ENCODE measurements at regions not wholly inside any gene's neighbourhood (a gene's known extent, or its start where the extent isn't known, plus 50 kb on each side); places are given as distances from the start of the nearest gene placed in this dataset.

- H3K27me3 ChIP-seq (replicated peaks in 2 of 5; ENCODE audit: control insufficient read depth in 4 of 5, insufficient read depth in 5 of 5, low read length in 4 of 5), result no peaks in the 10 kb centered on the region
- no peaks in the 10 kb centered on the region for H3K9me3 ChIP-seq (ENCODE audit: control extremely low read depth in 1 of 5, control insufficient read depth in 4 of 5, insufficient read depth in 2 of 5, low read depth in 1 of 5, low read length in 4 of 5)
- H3K36me3 ChIP-seq (ENCODE audit: control insufficient read depth in 4 of 4, insufficient read depth in 4 of 4, low read length in 3 of 4), result peaks cover 0 to 53% (median 20%) of the 10 kb centered on the region in 4 experiments
- H3K4me3 ChIP-seq (ENCODE audit: control insufficient read depth in 1 of 7, extremely low read depth in 1 of 7, insufficient read depth in 4 of 7, low read depth in 2 of 7, low read length in 6 of 7), result no peak overlapping the region
- no peak overlapping the region for H3K27ac ChIP-seq (ENCODE audit: insufficient read depth in 1 of 2, low read depth in 1 of 2, low read length in 2 of 2, poor library complexity in 1 of 2, severe bottlenecking in 2 of 2)
- 97% methylated on average over 19 of the region's 24 CpGs for WGBS (ENCODE audit: insufficient coverage)
- ChIA-PET POLR2A (no interaction called here), CTCF (interaction anchor here (1.2 kb wide), 1 partner anchor 11 kb away, joined by 3 read pairs; no protein-coding TSS in a partner anchor)
- no peaks in the 10 kb centered on the region for H3K4me1 ChIP-seq (ENCODE audit: control extremely low read depth in 1 of 4, control insufficient read depth in 4 of 4, insufficient read depth in 4 of 4, low read length in 3 of 4)
- DNase-seq, result no peak
Observed at GRCh38 chr22:46083383-46084350, 66.7 kb upstream of the PPARA start.

- Histone ChIP-seq H3K27me3 (replicated peaks in 2 of 5; ENCODE audit: control insufficient read depth in 4 of 5, insufficient read depth in 5 of 5, low read length in 4 of 5) (no peaks in the 10 kb centered on the region), H3K27ac (ENCODE audit: insufficient read depth in 1 of 2, low read depth in 1 of 2, low read length in 2 of 2, poor library complexity in 1 of 2, severe bottlenecking in 2 of 2) (peak overlapping the region in 1 of 2 experiments; percentile 27), H3K4me3 (ENCODE audit: control insufficient read depth in 1 of 7, extremely low read depth in 1 of 7, insufficient read depth in 4 of 7, low read depth in 2 of 7, low read length in 6 of 7) (no peak overlapping the region), H3K36me3 (ENCODE audit: control insufficient read depth in 4 of 4, insufficient read depth in 4 of 4, low read length in 3 of 4) (peaks cover 0 to 60% (median 22%) of the 10 kb centered on the region in 4 experiments), H3K9me3 (ENCODE audit: control extremely low read depth in 1 of 5, control insufficient read depth in 4 of 5, insufficient read depth in 2 of 5, low read depth in 1 of 5, low read length in 4 of 5) (no peaks in the 10 kb centered on the region), H3K4me1 (ENCODE audit: control extremely low read depth in 1 of 4, control insufficient read depth in 4 of 4, insufficient read depth in 4 of 4, low read length in 3 of 4) (no peaks in the 10 kb centered on the region)
- DNase-seq, result no peak
- ChIA-PET POLR2A (no interaction called here), CTCF (interaction anchor here (1.2 kb wide), 1 partner anchor 10 kb away, joined by 3 read pairs; no protein-coding TSS in a partner anchor)
- 96% methylated on average over 14 of the region's 14 CpGs for WGBS (ENCODE audit: insufficient coverage)
Observed at GRCh38 chr22:46084376-46084775, 66.0 kb upstream of the PPARA start.

GRCh38 chr22:46084943-46085827 is 65.1 kb upstream of the PPARA start:
- CTCF ChIA-PET, result interaction anchor here (1.2 to 2.0 kb wide), 2 partner anchors 9 to 71 kb away, joined by 3 to 5 read pairs; no protein-coding TSS in a partner anchor
- no peaks in the 10 kb centered on the region for H3K27me3 ChIP-seq (replicated peaks in 2 of 5; ENCODE audit: control insufficient read depth in 4 of 5, insufficient read depth in 5 of 5, low read length in 4 of 5)
- POLR2A ChIA-PET, result no interaction called here
- peak overlapping the region in 1 of 2 experiments; percentile 60 for H3K27ac ChIP-seq (ENCODE audit: insufficient read depth in 1 of 2, low read depth in 1 of 2, low read length in 2 of 2, poor library complexity in 1 of 2, severe bottlenecking in 2 of 2)
- DNase-seq, result no peak
- no peak overlapping the region for H3K4me3 ChIP-seq (ENCODE audit: control insufficient read depth in 1 of 7, extremely low read depth in 1 of 7, insufficient read depth in 4 of 7, low read depth in 2 of 7, low read length in 6 of 7)
- H3K36me3 ChIP-seq (ENCODE audit: control insufficient read depth in 4 of 4, insufficient read depth in 4 of 4, low read length in 3 of 4), result peaks cover 0 to 62% (median 20%) of the 10 kb centered on the region in 4 experiments
- 96% methylated on average over 35 of the region's 35 CpGs for WGBS (ENCODE audit: insufficient coverage)
- no peaks in the 10 kb centered on the region for H3K4me1 ChIP-seq (ENCODE audit: control extremely low read depth in 1 of 4, control insufficient read depth in 4 of 4, insufficient read depth in 4 of 4, low read length in 3 of 4)
- no peaks in the 10 kb centered on the region for H3K9me3 ChIP-seq (ENCODE audit: control extremely low read depth in 1 of 5, control insufficient read depth in 4 of 5, insufficient read depth in 2 of 5, low read depth in 1 of 5, low read length in 4 of 5)

- ChIA-PET POLR2A (no interaction called here), CTCF (interaction anchor here (2.0 kb wide), 1 partner anchor 72 kb away, joined by 5 read pairs; no protein-coding TSS in a partner anchor)
- no peak for DNase-seq
- peaks cover 0 to 67% (median 23%) of the 10 kb centered on the region in 4 experiments for H3K36me3 ChIP-seq (ENCODE audit: control insufficient read depth in 4 of 4, insufficient read depth in 4 of 4, low read length in 3 of 4)
- H3K27me3 ChIP-seq (replicated peaks in 2 of 5; ENCODE audit: control insufficient read depth in 4 of 5, insufficient read depth in 5 of 5, low read length in 4 of 5), result no peaks in the 10 kb centered on the region
- H3K4me3 ChIP-seq (ENCODE audit: control insufficient read depth in 1 of 7, extremely low read depth in 1 of 7, insufficient read depth in 4 of 7, low read depth in 2 of 7, low read length in 6 of 7), result no peak overlapping the region
- WGBS (ENCODE audit: insufficient coverage), result 95% methylated on average over 33 of the region's 37 CpGs
- H3K4me1 ChIP-seq (ENCODE audit: control extremely low read depth in 1 of 4, control insufficient read depth in 4 of 4, insufficient read depth in 4 of 4, low read length in 3 of 4), result no peaks in the 10 kb centered on the region
- no peak overlapping the region for H3K27ac ChIP-seq (ENCODE audit: insufficient read depth in 1 of 2, low read depth in 1 of 2, low read length in 2 of 2, poor library complexity in 1 of 2, severe bottlenecking in 2 of 2)
- no peaks in the 10 kb centered on the region for H3K9me3 ChIP-seq (ENCODE audit: control extremely low read depth in 1 of 5, control insufficient read depth in 4 of 5, insufficient read depth in 2 of 5, low read depth in 1 of 5, low read length in 4 of 5)
Observed at GRCh38 chr22:46085828-46086576, 64.3 kb upstream of the PPARA start.

- DNase-seq, result no peak
- CTCF ChIA-PET, result interaction anchor here (2.0 kb wide), 1 partner anchor 73 kb away, joined by 5 read pairs; no protein-coding TSS in a partner anchor
- no peaks in the 10 kb centered on the region for H3K4me1 ChIP-seq (ENCODE audit: control extremely low read depth in 1 of 4, control insufficient read depth in 4 of 4, insufficient read depth in 4 of 4, low read length in 3 of 4)
- no peaks in the 10 kb centered on the region for H3K9me3 ChIP-seq (ENCODE audit: control extremely low read depth in 1 of 5, control insufficient read depth in 4 of 5, insufficient read depth in 2 of 5, low read depth in 1 of 5, low read length in 4 of 5)
- no peak overlapping the region for H3K4me3 ChIP-seq (ENCODE audit: control insufficient read depth in 1 of 7, extremely low read depth in 1 of 7, insufficient read depth in 4 of 7, low read depth in 2 of 7, low read length in 6 of 7)
- H3K27ac ChIP-seq (ENCODE audit: insufficient read depth in 1 of 2, low read depth in 1 of 2, low read length in 2 of 2, poor library complexity in 1 of 2, severe bottlenecking in 2 of 2), result peak overlapping the region in 1 of 2 experiments; percentile 4
- H3K27me3 ChIP-seq (replicated peaks in 2 of 5; ENCODE audit: control insufficient read depth in 4 of 5, insufficient read depth in 5 of 5, low read length in 4 of 5), result no peaks in the 10 kb centered on the region
- 95% methylated on average over 18 of the region's 18 CpGs for WGBS (ENCODE audit: insufficient coverage)
- POLR2A ChIA-PET, result no interaction called here
- peaks cover 0 to 71% (median 21%) of the 10 kb centered on the region in 4 experiments for H3K36me3 ChIP-seq (ENCODE audit: control insufficient read depth in 4 of 4, insufficient read depth in 4 of 4, low read length in 3 of 4)
Observed at GRCh38 chr22:46086577-46087335, 63.6 kb upstream of the PPARA start.

GRCh38 chr22:46087336-46087690 is 63.0 kb upstream of the PPARA start:
- Histone ChIP-seq H3K9me3 (ENCODE audit: control extremely low read depth in 1 of 5, control insufficient read depth in 4 of 5, insufficient read depth in 2 of 5, low read depth in 1 of 5, low read length in 4 of 5) (no peaks in the 10 kb centered on the region), H3K27me3 (replicated peaks in 2 of 5; ENCODE audit: control insufficient read depth in 4 of 5, insufficient read depth in 5 of 5, low read length in 4 of 5) (no peaks in the 10 kb centered on the region), H3K4me1 (ENCODE audit: control extremely low read depth in 1 of 4, control insufficient read depth in 4 of 4, insufficient read depth in 4 of 4, low read length in 3 of 4) (no peaks in the 10 kb centered on the region), H3K36me3 (ENCODE audit: control insufficient read depth in 4 of 4, insufficient read depth in 4 of 4, low read length in 3 of 4) (peaks cover 0 to 76% (median 21%) of the 10 kb centered on the region in 4 experiments), H3K27ac (ENCODE audit: insufficient read depth in 1 of 2, low read depth in 1 of 2, low read length in 2 of 2, poor library complexity in 1 of 2, severe bottlenecking in 2 of 2) (peak overlapping the region in 1 of 2 experiments; percentile 4), H3K4me3 (ENCODE audit: control insufficient read depth in 1 of 7, extremely low read depth in 1 of 7, insufficient read depth in 4 of 7, low read depth in 2 of 7, low read length in 6 of 7) (no peak overlapping the region)
- ChIA-PET POLR2A (no interaction called here), CTCF (no interaction called here)
- no peak for DNase-seq
- WGBS (ENCODE audit: insufficient coverage), result 96% methylated on average over 14 of the region's 14 CpGs

Data from common myeloid progenitor, CD34-positive (primary cell).